ENCODE measurements at regions not wholly inside any gene's neighbourhood (a gene's known extent, or its start where the extent isn't known, plus 50 kb on each side); places are given as distances from the start of the nearest gene placed in this dataset.

DNA sequence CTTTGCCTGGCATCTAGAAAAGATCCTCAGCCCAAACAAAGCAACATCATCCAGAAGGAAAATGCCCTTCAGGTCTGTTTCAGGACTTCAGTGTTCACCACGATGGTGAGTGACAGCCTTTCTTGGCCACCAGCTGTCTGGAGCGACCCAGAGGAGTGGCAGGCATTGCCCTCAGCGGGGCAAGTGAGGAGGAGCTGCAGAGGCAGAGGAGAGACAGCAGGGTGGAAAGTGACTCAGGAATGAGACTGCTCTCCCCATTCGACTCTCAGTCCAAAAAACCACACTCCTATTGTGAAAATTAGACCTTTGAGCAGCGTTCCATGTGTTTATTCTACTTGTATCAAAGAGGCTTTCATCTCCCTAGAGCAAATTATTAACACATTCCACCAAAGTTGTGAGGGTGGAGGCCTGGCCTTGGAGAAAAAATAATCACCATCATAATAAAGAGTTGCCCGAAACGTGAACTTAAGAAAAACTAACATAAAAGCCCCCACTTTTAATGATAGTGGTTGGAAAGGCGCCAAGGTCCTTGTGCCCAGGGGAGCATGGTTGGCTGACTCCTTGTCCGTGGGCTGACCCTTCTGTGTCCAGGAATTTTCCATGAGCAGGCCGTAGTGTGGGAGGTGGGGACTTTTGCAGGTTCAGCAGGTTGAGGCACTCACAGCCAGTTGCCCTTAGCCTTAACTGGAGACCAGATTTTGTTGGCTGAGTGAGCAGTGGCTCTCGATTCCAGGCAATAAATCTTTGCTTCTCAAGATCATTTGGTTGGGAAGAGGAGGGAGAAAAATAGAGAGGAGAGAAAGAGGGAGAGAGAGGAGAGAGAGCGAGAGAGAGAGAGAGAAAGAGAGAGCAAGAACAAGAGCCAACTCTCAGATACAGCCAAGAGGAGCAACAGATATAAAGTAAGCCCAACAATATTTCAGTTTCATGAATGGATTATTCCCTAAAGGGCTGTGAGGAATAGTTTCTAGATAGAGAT lies 125.9 kb upstream of the ANKRD55 start:
- TF ChIP-seq GATA2 (IDR thresholded peaks at IDR 0.05; ENCODE audit: low read depth, low read length) (no peak), GATA3 (IDR thresholded peaks at IDR 0.05; ENCODE audit: low read depth, low read length) (no peak)

- TF ChIP-seq GATA3 (IDR thresholded peaks at IDR 0.05; ENCODE audit: low read depth, low read length) (no peak), GATA2 (IDR thresholded peaks at IDR 0.05; ENCODE audit: low read depth, low read length) (no peak)
Observed at GRCh38 chr5:56358046-56358445, 124.9 kb upstream of the ANKRD55 start.

DNA sequence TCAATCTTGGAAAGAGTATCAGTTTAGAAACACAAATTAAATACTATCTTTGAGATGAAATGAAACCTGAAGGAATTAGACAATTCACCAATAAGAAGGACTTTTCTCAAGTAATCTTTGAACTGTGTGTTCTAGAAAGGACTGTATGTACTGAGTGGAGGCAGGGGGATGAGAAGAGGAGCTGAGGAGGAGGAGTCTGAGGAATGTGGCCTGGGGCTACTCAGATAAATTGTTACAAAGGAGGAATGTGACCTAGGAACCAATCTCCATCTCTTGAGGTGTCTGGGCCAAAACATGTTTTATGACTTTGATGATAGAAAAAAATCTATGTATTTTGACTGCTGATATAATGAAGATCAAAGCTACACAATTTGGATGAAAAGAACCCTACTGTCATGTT lies 124.3 kb upstream of the ANKRD55 start:
- TF ChIP-seq GATA2 (IDR thresholded peaks at IDR 0.05; ENCODE audit: low read depth, low read length) (no peak), GATA3 (IDR thresholded peaks at IDR 0.05; ENCODE audit: low read depth, low read length) (no peak)

DNA sequence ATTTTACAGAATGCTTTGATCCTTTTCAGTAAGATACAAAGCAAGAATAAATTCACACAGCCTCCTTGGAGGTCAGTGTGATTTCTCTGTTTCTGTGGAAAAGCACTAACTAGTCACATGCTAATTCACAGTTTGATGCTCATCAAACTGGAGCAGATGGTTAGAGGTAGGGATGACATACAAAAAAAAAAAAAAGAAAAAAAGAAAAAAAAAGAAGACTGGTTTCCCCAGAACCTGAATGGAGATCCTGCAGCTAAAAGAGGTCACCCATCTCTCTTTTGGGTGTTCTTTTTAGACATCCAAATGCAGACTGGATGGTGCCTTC lies 123.7 kb upstream of the ANKRD55 start:
- no peak for TF ChIP-seq GATA2 (IDR thresholded peaks at IDR 0.05; ENCODE audit: low read depth, low read length)
- TF ChIP-seq GATA3 (IDR thresholded peaks at IDR 0.05; ENCODE audit: low read depth, low read length), result no peak

DNA sequence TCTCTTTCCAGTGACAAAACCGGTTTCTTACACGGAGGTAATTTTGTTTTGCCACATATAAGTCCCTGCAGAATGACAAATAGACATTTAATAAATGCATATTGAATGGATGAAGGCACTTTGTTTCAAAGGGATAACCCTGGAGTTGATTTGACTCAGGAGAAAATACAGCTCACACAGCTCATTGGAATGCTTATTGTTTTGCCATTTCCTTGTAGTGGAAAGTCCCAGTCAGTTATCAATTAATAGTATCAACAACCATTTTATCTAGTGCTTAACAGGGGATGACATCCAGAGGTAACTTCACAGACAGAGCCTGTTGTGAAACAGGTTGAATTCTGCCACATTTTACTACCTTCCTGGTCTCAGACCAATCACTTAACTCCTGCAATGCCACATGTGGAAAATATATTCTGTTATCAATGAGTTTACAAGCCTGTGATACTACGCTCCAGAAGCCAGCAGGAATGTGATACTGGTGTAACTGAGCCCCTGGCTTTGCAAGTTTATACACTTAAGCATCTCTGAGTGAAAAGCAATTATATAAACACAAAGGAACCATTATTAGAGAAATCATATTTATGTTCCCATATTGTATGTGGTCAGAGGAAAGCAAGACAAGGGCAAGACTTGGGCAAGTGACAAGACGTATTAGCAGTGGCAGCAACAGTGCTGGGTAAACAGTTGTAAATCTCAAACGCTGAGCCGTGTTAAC lies 123.1 kb upstream of the ANKRD55 start:
- TF ChIP-seq GATA3 (IDR thresholded peaks at IDR 0.05; ENCODE audit: low read depth, low read length), result no peak
- TF ChIP-seq GATA2 (IDR thresholded peaks at IDR 0.05; ENCODE audit: low read depth, low read length), result no peak

DNA sequence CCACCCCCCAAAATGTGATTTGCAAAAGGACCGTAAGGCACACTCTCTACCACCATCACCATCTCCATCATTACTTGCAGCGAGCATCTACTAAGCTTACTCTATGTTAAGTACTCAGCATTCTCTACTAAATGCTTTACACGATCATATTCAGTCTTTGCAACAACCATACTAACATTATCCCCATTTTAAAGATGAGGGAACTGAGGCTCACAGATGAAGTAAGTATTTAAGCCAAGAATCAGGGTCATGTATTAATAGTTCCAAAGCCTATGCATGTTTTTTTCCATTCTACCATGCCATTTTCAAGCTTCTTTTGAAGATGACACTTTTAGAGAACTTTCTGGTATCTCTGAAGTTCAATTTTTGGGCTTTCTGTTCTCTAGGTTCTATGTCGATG lies 121.7 kb upstream of the ANKRD55 start:
- TF ChIP-seq GATA2 (IDR thresholded peaks at IDR 0.05; ENCODE audit: low read depth, low read length) (no peak), GATA3 (IDR thresholded peaks at IDR 0.05; ENCODE audit: low read depth, low read length) (no peak)

- no peak for TF ChIP-seq GATA3 (IDR thresholded peaks at IDR 0.05; ENCODE audit: low read depth, low read length)
- TF ChIP-seq GATA2 (IDR thresholded peaks at IDR 0.05; ENCODE audit: low read depth, low read length), result no peak
Observed at GRCh38 chr5:56352808-56353590, 119.9 kb upstream of the ANKRD55 start.

GRCh38 chr5:56350597-56351170 lies 117.6 kb upstream of the ANKRD55 start:
- TF ChIP-seq GATA3 (IDR thresholded peaks at IDR 0.05; ENCODE audit: low read depth, low read length) (no peak), GATA2 (IDR thresholded peaks at IDR 0.05; ENCODE audit: low read depth, low read length) (no peak)

- TF ChIP-seq GATA2 (IDR thresholded peaks at IDR 0.05; ENCODE audit: low read depth, low read length), result no peak
- no peak for TF ChIP-seq GATA3 (IDR thresholded peaks at IDR 0.05; ENCODE audit: low read depth, low read length)
Observed at GRCh38 chr5:56350011-56350596, 117.0 kb upstream of the ANKRD55 start.

- TF ChIP-seq GATA3 (IDR thresholded peaks at IDR 0.05; ENCODE audit: low read depth, low read length), result no peak
- no peak for TF ChIP-seq GATA2 (IDR thresholded peaks at IDR 0.05; ENCODE audit: low read depth, low read length)
Observed at GRCh38 chr5:56349461-56349860, 116.3 kb upstream of the ANKRD55 start.

DNA sequence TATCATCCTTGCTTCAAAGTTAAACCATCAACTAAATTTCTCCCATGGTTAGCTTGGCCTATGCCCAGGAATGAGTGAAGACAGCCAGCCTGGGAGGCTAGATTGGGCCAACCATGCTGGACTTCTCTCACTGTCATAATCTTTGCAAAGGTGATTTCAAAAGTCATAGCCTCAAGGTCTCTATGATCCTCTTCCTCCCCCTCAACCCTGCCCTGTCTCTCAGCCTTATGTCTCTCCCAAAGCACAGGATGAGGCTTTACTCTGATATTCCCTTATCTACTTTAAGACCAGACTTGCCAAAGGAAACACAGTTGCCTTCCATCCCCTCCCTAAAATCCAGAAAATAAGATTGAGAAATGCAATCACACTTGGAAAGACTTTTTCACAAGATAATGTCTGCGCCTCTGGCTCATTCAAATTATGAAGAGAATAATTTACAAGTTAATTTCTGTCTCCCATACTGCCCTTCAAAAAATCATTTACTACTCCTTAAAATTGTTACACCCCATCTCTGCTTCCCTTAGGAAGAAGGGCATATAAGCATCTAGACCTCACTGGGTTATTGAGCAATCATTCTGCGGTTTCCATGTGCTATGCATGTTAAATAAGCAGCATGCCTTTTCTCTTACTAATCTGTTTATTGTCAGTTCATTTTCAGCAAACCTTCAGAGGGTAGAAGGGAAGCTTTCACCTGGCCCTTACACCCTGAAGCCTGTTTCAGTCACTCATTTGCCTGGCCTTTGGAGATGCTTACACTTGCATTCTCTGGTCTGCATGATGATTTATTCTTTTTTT lies 113.8 kb upstream of the ANKRD55 start:
- TF ChIP-seq GATA2 (IDR thresholded peaks at IDR 0.05; ENCODE audit: low read depth, low read length) (no peak), GATA3 (IDR thresholded peaks at IDR 0.05; ENCODE audit: low read depth, low read length) (no peak)

GRCh38 chr5:56346044-56346710 lies 113.0 kb upstream of the ANKRD55 start:
- no peak for TF ChIP-seq GATA3 (IDR thresholded peaks at IDR 0.05; ENCODE audit: low read depth, low read length)
- TF ChIP-seq GATA2 (IDR thresholded peaks at IDR 0.05; ENCODE audit: low read depth, low read length), result no peak

Measured in SH-SY5Y (cell line).